A673 (cell line): ENCODE measurements at regions not wholly inside any gene's neighbourhood (a gene's known extent, or its start where the extent isn't known, plus 50 kb on each side); places are given as distances from the start of the nearest gene placed in this dataset.

Source experiments
- BruUV-seq: library from RNA; stranded (reverse); fragments of 400-500 nt; replicated peaks from 2 replicates; lab custom pipeline; 2021; lab: Mats Ljungman, UMichigan
- CTCF ChIA-PET: fragments of 300-600 bp; sonication (Branson Sonifier 250); formaldehyde crosslinking; loops from one replicate; lab custom pipeline; 2022; ENCODE audit warnings: antibody characterized with exemption; lab: Charles Lee
- POLR2A ChIA-PET: fragments of 300-600 bp; sonication (Branson Sonifier 250); formaldehyde crosslinking; loops from one replicate; lab custom pipeline; 2022; ENCODE audit warnings: antibody characterized with exemption; ENCODE audit not compliant: low non-redundant PET; lab: Charles Lee
- DNase-seq: peaks from one replicate; pipeline ENCODE4 v3.0.0-alpha.2; 2015; ENCODE audit warnings: low spot score
- H3K27ac ChIP-seq: fragments of 200-600 bp; sonication (generic); 2 replicates; pipeline ENCODE4 v1.5.1; 2016; ENCODE audit warnings: mixed run types, low read depth, mild to moderate bottlenecking, mixed read lengths, antibody characterized with exemption, low read length; ENCODE audit not compliant: poor library complexity, severe bottlenecking
- H3K27me3 ChIP-seq: fragments of 200-600 bp; sonication (generic); replicated peaks from 2 replicates; pipeline ENCODE4 v1.6.1; 2017; ENCODE audit warnings: mixed run types, low read depth, mild to moderate bottlenecking, mixed read lengths, antibody characterized with exemption, low read length; ENCODE audit not compliant: insufficient read depth, poor library complexity
- H3K36me3 ChIP-seq: fragments of 200-600 bp; sonication (generic); 2 replicates; pipeline ENCODE4 v1.6.1; 2016; ENCODE audit warnings: mixed run types, mild to moderate bottlenecking, mixed read lengths, antibody characterized with exemption, low read length; ENCODE audit not compliant: insufficient read depth, poor library complexity, severe bottlenecking
- H3K4me1 ChIP-seq: fragments of 200-600 bp; sonication (generic); 2 replicates; pipeline ENCODE4 v1.6.1; 2017; ENCODE audit warnings: mixed run types, mild to moderate bottlenecking, mixed read lengths, antibody characterized with exemption, low read length; ENCODE audit not compliant: insufficient read depth, poor library complexity, severe bottlenecking
- H3K4me3 ChIP-seq: fragments of 200-600 bp; sonication (generic); 2 replicates; pipeline ENCODE4 v1.5.1; 2016; ENCODE audit warnings: low read depth, mixed run types, mild to moderate bottlenecking, mixed read lengths, low read length; ENCODE audit not compliant: poor library complexity, severe bottlenecking
- H3K9me3 ChIP-seq: fragments of 200-600 bp; sonication (generic); 2 replicates; pipeline ENCODE4 v1.6.1; 2016; ENCODE audit warnings: mixed run types, low read depth, mild to moderate bottlenecking, mixed read lengths, antibody characterized with exemption, low read length; ENCODE audit not compliant: poor library complexity, severe bottlenecking
- EZH2 ChIP-seq: fragments of 200-600 bp; sonication (generic); IDR thresholded peaks from 2 replicates; pipeline ENCODE4 v1.6.1; 2017; ENCODE audit warnings: borderline replicate concordance, low read depth, mild to moderate bottlenecking, mixed read lengths, antibody characterized with exemption, low read length; ENCODE audit not compliant: poor library complexity, severe bottlenecking
- intact Hi-C: fragments of 100-400 bp; cut with micrococcal nuclease; formaldehyde crosslinking; loops from one replicate; pipeline ENCODE4 v1.10.0; 2022; ENCODE audit not compliant: unreplicated experiment
- TF ChIP-seq, protein P1 (sequence below): fragments of 300-800, 200-600 bp; sonication (generic); conservative IDR thresholded peaks from 2 replicates; pipeline ENCODE4 v1.5.1; 2017; ENCODE audit warnings: low read depth, mild to moderate bottlenecking, antibody characterized with exemption, low read length, moderate library complexity, mixed read lengths

DNA sequence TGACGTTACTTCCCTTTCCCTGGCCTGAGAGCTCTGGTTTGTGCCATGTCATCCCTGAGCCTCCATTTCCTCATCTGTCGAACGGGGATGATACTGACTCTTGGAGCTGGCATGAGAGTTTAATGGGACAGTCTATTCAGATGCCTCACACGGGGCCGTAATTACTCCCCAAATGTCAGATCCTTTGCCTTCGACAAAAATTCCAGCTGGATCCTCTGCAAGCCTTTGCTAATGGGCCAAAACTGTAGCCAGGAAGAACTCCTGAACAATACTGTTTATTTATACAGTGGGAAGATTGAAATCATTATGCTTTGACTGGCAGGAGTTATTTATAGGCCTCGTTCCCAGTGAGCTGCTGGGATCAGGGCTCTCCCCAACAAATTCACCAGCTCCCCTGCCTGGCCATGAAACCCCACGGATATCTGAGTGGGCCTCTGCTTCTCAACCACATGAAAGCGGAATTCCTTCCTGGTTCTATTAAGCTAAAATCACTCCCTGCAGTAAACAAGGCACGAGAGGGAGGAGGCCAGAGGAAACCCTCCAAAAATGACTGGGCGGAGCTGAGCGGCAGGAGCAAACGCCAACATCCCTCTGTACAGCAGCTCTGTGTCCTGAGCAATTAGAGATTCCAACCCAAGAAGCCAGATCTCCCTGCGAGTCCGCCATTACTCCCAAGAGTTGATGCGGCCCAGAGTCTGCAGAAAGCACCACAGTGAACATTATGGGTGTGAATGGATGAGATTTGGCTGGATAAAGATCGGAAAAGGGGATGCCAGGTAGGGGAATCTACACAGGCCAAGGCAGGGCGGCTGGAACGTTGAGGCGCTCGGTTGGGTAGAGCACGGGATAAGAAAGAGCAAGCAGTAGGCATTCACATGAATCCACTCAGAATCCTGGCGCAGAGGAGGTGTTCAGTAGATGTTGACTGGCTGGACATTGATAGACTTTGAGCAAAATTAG is 326.1 kb downstream of the BCL11B start:
- intact Hi-C loops, result no loop called here
- Histone ChIP-seq H3K27ac (no peak overlapping the region), H3K27me3 (no peaks in the 10 kb centered on the region), H3K36me3 (no peaks in the 10 kb centered on the region), H3K4me3 (no peak overlapping the region), H3K4me1 (no peaks in the 10 kb centered on the region), H3K9me3 (no peaks in the 10 kb centered on the region)
- no TSS peak for BruUV-seq
- TF ChIP-seq, protein P1, sequence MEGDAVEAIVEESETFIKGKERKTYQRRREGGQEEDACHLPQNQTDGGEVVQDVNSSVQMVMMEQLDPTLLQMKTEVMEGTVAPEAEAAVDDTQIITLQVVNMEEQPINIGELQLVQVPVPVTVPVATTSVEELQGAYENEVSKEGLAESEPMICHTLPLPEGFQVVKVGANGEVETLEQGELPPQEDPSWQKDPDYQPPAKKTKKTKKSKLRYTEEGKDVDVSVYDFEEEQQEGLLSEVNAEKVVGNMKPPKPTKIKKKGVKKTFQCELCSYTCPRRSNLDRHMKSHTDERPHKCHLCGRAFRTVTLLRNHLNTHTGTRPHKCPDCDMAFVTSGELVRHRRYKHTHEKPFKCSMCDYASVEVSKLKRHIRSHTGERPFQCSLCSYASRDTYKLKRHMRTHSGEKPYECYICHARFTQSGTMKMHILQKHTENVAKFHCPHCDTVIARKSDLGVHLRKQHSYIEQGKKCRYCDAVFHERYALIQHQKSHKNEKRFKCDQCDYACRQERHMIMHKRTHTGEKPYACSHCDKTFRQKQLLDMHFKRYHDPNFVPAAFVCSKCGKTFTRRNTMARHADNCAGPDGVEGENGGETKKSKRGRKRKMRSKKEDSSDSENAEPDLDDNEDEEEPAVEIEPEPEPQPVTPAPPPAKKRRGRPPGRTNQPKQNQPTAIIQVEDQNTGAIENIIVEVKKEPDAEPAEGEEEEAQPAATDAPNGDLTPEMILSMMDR, result no peak
- TF ChIP-seq EZH2, result no peak
- ChIA-PET CTCF (no interaction called here), POLR2A (no interaction called here)
- no peak for DNase-seq

DNA sequence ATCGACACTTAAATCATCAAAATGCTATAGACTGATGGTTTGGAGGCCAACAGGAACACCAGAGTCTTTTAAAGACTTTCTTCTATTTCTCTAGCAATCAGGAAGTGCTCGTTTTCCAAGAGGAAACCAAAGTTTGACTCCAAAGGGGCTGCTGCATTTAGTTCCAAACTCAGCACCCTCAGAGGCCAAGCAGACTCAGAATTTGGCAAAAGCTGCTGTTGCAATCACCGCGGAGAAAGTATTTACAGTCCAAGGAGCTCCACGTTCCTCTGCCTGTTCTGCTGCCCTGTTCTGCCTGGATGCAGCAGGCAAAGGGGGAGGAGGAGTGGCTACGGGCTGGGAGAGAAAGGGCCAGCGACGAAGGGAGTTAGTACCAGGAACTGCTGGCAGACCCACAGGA is 325.1 kb downstream of the BCL11B start:
- no peak for DNase-seq

DNA sequence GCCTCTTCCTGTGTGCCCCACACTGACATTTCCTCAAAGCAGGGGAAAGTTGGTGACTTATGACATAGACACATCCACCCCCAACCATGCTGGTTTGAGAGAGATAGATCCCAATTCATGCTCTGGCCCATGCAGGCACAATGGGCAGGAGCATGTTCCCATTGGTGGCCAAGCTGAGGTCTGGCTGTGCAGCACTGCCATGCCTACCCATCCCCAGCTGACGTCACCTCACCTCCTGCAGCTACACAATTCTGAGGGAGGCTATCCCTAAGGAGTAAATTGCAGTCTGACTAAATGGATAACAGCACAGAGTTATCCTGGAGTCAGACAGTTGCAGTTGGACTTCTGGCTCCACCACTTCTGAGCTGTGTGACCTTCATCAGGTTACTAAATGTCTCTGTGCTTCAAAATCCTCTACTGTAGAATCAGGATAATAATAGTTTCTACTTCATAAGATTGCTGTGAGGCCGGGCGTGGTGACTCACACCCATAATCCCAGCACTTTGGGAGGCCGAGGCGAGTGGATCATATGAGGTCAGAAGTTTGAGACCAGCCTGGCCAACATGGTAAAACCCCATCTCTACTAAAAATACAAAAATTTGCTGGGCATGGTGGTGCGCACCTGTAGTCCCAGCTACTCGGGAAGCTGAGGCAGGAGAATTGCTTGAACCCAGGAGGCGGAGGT is 323.9 kb downstream of the BCL11B start:
- no peaks in the 10 kb centered on the region for H3K4me1 ChIP-seq
- H3K4me3 ChIP-seq, result no peak overlapping the region
- DNase-seq, result no peak
- ChIA-PET POLR2A (no interaction called here), CTCF (no interaction called here)
- no peaks in the 10 kb centered on the region for H3K9me3 ChIP-seq
- no peaks in the 10 kb centered on the region for H3K27me3 ChIP-seq
- intact Hi-C loops, result no loop called here
- no peak overlapping the region for H3K27ac ChIP-seq
- no peak for TF ChIP-seq EZH2
- TF ChIP-seq, protein P1, result no peak
- no peaks in the 10 kb centered on the region for H3K36me3 ChIP-seq
- BruUV-seq, result no TSS peak

More for the DNA sequence above, 325.1 kb downstream of the BCL11B start:
- TF ChIP-seq, protein P1, result no peak
- no peak for TF ChIP-seq EZH2
- POLR2A ChIA-PET, result interaction anchor here (0.7 kb wide), 1 partner anchor 741 kb away, joined by 3 read pairs; no protein-coding TSS in a partner anchor
- H3K9me3 ChIP-seq, result no peaks in the 10 kb centered on the region
- H3K27me3 ChIP-seq, result no peaks in the 10 kb centered on the region
- no TSS peak for BruUV-seq
- no peaks in the 10 kb centered on the region for H3K4me1 ChIP-seq
- H3K36me3 ChIP-seq, result no peaks in the 10 kb centered on the region
- intact Hi-C loops, result no loop called here
- CTCF ChIA-PET, result no interaction called here
- no peak overlapping the region for H3K4me3 ChIP-seq
- no peak overlapping the region for H3K27ac ChIP-seq
